ENCODE measurements at regions not wholly inside any gene's neighbourhood (a gene's known extent, or its start where the extent isn't known, plus 50 kb on each side); places are given as distances from the start of the nearest gene placed in this dataset.

DNA sequence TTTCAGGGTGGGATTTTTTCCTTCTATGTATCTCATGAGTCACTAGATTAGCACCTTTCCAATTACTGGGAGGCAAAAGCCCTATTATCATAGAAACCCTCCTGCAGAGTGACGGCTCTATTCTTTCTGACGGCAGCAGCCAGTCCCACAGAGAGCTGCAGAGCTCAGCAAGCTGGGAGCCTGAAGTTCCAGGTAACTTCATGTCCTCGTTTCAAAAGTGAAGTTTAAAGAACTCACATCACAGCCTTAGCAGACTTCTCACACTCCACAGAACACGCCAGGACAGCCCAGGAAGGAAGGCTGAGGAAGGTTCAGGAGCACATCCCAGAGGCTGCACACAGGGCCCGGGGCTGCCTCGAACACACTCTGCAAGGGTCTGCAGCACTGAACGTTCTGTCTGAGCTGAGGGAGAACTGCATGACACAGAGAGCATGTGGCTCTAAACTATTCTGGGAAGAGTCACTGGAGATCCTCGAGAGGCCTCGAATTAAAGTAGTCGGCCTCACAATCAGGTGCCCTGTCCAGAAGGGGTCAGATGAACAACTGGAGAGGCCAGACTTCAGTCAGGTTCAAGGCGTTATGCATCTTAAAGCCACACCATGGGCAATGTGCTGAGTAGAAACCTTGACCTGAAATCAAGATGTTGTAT is 104.2 kb upstream of the DRD2 start:
- no peak for DNase-seq (ENCODE audit: low read depth)

GRCh38 chr11:113578715-113579250 is 103.6 kb upstream of the DRD2 start:
- no peak for DNase-seq (ENCODE audit: low read depth)

- DNase-seq (ENCODE audit: low read depth): no peak
These were observed 102.8 kb upstream of the DRD2 start for GRCh38 chr11:113578033-113578380.

- DNase-seq (ENCODE audit: low read depth): no peak
These were observed 102.3 kb upstream of the DRD2 start for GRCh38 chr11:113577356-113578032.

DNA sequence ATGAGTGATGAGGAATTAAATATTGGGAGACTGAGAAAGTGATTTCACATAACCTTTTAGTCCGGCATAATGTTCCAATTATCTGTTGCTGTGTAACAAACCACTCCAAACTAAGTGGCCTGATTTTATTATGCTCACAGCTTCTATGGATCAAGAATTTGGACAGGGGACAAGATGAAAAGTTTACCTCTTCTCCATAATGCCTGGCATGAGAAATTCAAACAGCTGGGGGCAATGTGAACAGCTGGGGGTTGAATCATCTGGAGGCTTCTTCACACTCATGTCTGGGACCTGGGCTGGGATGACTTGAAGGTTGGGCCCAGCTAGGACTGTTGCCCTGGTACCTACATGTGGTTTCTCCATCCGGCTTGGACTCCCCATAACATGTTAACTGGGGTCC is 99.4 kb upstream of the DRD2 start:
- no peak for DNase-seq (ENCODE audit: low read depth)

- DNase-seq (ENCODE audit: low read depth): no peak
These were observed 99.0 kb upstream of the DRD2 start for GRCh38 chr11:113574171-113574570.

DNA sequence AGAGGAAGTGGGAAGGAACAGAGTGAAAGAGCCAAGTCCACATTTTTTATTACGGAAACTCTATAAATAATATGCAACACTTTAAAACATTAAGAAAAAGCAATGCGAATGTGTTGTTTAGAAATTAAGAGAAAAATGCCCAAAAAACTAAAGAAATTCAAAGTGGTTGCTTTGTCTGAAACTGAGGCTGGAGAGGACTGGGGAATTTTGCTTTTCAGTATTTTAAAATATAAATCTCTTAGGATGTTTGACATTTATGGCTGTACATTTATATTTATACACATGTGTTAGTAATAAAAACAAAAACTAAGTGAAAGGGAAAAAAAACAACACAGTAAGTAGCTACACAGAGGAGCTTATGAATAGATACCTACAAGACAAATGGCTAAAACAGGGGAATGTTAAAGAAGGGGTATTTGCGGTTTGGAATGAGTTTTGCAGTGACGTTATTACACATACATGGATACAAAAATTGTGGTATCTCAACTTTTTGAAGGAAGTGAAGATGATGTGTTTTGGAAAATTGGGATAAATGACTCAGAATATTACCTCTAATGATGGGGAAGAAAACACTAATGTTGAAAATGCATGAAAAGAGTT is 97.0 kb upstream of the DRD2 start:
- DNase-seq (ENCODE audit: low read depth): no peak

DNA sequence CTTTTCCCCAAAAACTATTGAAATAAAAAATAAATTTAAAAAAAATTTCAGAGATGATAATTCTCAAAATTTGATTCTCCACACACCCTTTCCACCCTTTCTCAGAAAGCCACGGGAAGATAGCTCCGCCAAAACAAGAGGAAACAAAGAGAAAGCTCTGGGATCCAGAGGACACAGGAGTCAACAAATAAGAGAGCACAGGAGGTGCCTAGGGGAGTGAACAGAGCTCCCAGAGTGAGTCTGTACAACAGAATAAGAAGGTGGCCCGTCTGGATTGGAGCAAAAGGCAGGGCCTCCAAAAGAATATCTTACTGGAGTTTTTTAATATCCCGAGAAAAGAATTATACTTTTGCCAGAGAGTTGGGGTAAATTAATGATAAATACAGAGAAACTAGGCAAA is 96.3 kb upstream of the DRD2 start:
- no peak for DNase-seq (ENCODE audit: low read depth)

DNA sequence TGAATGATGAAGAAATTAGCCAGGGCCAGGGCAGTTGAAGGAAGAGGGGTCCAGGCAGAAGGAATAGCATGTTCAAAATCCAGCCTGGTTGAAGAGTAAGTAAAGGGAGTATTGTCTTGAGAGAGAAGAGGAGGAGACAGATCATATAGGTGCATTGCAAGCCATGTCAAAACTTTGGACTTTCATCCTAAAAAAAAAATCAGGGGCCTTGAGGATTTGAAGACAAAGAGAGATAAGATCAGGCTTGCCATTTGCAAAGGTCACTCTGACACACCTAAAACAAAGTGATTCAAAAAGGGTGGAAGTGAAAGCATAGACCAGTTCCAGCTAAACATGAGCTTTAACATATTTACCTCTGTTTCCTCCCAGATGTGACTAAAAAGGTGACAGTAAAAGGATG is 95.7 kb upstream of the DRD2 start:
- no peak for DNase-seq (ENCODE audit: low read depth)

GRCh38 chr11:113569391-113569790 is 94.2 kb upstream of the DRD2 start:
- DNase-seq (ENCODE audit: low read depth): no peak

- no peak for DNase-seq (ENCODE audit: low read depth)
These were observed 93.4 kb upstream of the DRD2 start for GRCh38 chr11:113568566-113568965.

DNA sequence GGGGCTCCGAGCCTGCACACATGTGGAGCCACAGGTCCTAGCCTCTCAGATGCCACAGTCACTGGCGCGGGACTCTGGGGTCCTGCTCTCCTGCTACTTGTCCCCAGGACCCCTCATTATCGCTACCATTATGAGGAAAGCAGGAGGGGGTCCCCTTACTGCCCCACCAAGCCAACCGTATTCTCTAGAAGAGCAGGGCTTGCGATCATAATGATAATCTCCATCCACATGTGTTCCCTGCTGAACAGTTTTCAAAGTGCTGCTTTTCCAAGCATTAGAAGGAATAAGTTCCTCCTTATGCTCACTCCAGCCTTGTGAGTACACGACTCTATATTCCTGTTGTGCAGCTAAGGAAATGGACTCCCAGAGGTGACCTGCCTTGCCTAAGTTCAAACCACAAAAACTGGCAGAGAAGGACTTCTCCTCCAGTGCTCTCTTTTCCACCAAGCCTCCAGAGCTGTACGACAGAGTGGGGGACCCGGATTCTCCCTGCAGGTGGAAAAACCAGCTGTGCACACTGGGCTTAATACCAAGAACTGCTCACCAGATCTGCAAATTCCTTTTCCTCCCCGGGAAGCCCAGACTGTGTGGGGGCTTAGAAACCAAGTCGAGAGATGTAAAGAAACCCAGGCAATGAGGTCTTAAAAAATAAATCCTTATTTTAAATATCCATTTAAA is 92.8 kb upstream of the DRD2 start:
- DNase-seq (ENCODE audit: low read depth): no peak

- no peak for DNase-seq (ENCODE audit: low read depth)
These were observed 91.9 kb upstream of the DRD2 start for GRCh38 chr11:113567097-113567496.

GRCh38 chr11:113564527-113565130 is 89.4 kb upstream of the DRD2 start:
- no peak for DNase-seq (ENCODE audit: low read depth)

- DNase-seq (ENCODE audit: low read depth): no peak
These were observed 88.7 kb upstream of the DRD2 start for GRCh38 chr11:113563766-113564526.

GRCh38 chr11:113562981-113563461 is 87.8 kb upstream of the DRD2 start:
- DNase-seq (ENCODE audit: low read depth): no peak

DNA sequence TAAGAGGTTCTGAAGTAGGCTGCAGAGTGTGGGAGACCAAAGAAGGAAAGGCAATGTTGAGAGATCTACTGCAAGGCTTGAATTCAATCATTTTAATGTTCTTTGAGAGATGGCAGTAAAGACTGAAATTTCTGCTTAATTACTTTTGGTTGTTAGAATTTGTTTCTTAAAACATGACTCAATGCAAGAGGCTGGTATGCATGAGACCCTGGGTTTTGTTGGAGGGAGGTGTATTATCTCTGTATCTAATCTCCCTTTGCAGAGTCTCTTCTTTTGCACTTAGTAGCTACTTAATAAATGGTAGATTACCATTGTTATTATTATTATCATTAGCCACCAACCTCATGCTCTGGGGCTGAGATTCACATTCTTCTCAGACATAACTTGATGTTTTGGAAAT is 87.4 kb upstream of the DRD2 start:
- DNase-seq (ENCODE audit: low read depth): no peak

GRCh38 chr11:113557926-113558325 is 82.7 kb upstream of the DRD2 start:
- no peak for DNase-seq (ENCODE audit: low read depth)

GRCh38 chr11:113556036-113556435 is 80.8 kb upstream of the DRD2 start:
- DNase-seq (ENCODE audit: low read depth): no peak

- no peak for DNase-seq (ENCODE audit: low read depth)
These were observed 79.9 kb upstream of the DRD2 start for GRCh38 chr11:113555071-113555619.

- DNase-seq (ENCODE audit: low read depth): no peak
These were observed 79.3 kb upstream of the DRD2 start for GRCh38 chr11:113554526-113554925.
